ENCODE measurements at regions not wholly inside any gene's neighbourhood (a gene's known extent, or its start where the extent isn't known, plus 50 kb on each side); places are given as distances from the start of the nearest gene placed in this dataset.

GRCh38 chr10:78783753-78784152 is 285.0 kb upstream of the ZMIZ1 start:
- ChIA-PET CTCF (ENCODE audit: unreplicated experiment) (no interaction called here), POLR2A (no interaction called here)
- intact Hi-C loops (cut with micrococcal nuclease; ENCODE audit: unreplicated experiment), result no loop called here
- Histone ChIP-seq H4K20me1 (ENCODE audit: insufficient read depth, low read length) (no peaks in the 10 kb centered on the region), H3K4me2 (ENCODE audit: low read length) (no peak overlapping the region), H3K79me2 (ENCODE audit: insufficient read depth, low read depth, low read length) (no peaks in the 10 kb centered on the region), H3K4me1 (ENCODE audit: insufficient read depth, low read length, poor library complexity, severe bottlenecking) (no peaks in the 10 kb centered on the region), H3K9me3 (ENCODE audit: low read length) (no peaks in the 10 kb centered on the region), H3K4me3 (ENCODE audit: low read depth, low read length, poor library complexity, severe bottlenecking) (no peak overlapping the region), H3K9me2 (ENCODE audit: insufficient read depth, low read length) (no peaks in the 10 kb centered on the region), H3K36me3 (ENCODE audit: insufficient read depth, low read length) (no peaks in the 10 kb centered on the region), H3K27ac (ENCODE audit: low read depth, low read length, poor library complexity, severe bottlenecking) (no peak overlapping the region), H2AFZ (ENCODE audit: low read length) (no peak overlapping the region)
- DNase-seq (ENCODE audit: low spot score), result no peak
- no TSS peak for BruUV-seq (replicated peaks)
- TF ChIP-seq EZH2phosphoT487 (IDR thresholded peaks at IDR 0.05; ENCODE audit: borderline replicate concordance, low read depth, low read length) (no peak), CTCF (conservative IDR thresholded peaks at IDR 0.05; ENCODE audit: low read length) (no peak)

- POLR2A ChIA-PET, result no interaction called here
- no peak overlapping the region for H3K27ac ChIP-seq (ENCODE audit: low read depth, low read length, poor library complexity, severe bottlenecking)
- no peak for TF ChIP-seq EZH2phosphoT487 (IDR thresholded peaks at IDR 0.05; ENCODE audit: borderline replicate concordance, low read depth, low read length)
- no peak for TF ChIP-seq CTCF (conservative IDR thresholded peaks at IDR 0.05; ENCODE audit: low read length)
- no TSS peak for BruUV-seq (replicated peaks)
- H4K20me1 ChIP-seq (ENCODE audit: insufficient read depth, low read length), result no peaks in the 10 kb centered on the region
- no peaks in the 10 kb centered on the region for H3K79me2 ChIP-seq (ENCODE audit: insufficient read depth, low read depth, low read length)
- H2AFZ ChIP-seq (ENCODE audit: low read length), result no peak overlapping the region
- no peaks in the 10 kb centered on the region for H3K9me2 ChIP-seq (ENCODE audit: insufficient read depth, low read length)
- no peaks in the 10 kb centered on the region for H3K9me3 ChIP-seq (ENCODE audit: low read length)
- H3K4me2 ChIP-seq (ENCODE audit: low read length), result no peak overlapping the region
- H3K4me1 ChIP-seq (ENCODE audit: insufficient read depth, low read length, poor library complexity, severe bottlenecking), result no peaks in the 10 kb centered on the region
- no peak for DNase-seq (ENCODE audit: low spot score)
- intact Hi-C loops (cut with micrococcal nuclease; ENCODE audit: unreplicated experiment), result no loop called here
- H3K4me3 ChIP-seq (ENCODE audit: low read depth, low read length, poor library complexity, severe bottlenecking), result no peak overlapping the region
- CTCF ChIA-PET (ENCODE audit: unreplicated experiment), result no interaction called here
- H3K36me3 ChIP-seq (ENCODE audit: insufficient read depth, low read length), result no peaks in the 10 kb centered on the region
These were observed 284.2 kb upstream of the ZMIZ1 start for GRCh38 chr10:78784546-78784945.

GRCh38 chr10:78785066-78785465 is 283.7 kb upstream of the ZMIZ1 start:
- Histone ChIP-seq H3K4me3 (ENCODE audit: low read depth, low read length, poor library complexity, severe bottlenecking) (no peak overlapping the region), H3K9me2 (ENCODE audit: insufficient read depth, low read length) (no peaks in the 10 kb centered on the region), H3K79me2 (ENCODE audit: insufficient read depth, low read depth, low read length) (no peaks in the 10 kb centered on the region), H3K4me2 (ENCODE audit: low read length) (no peak overlapping the region), H4K20me1 (ENCODE audit: insufficient read depth, low read length) (no peaks in the 10 kb centered on the region), H3K36me3 (ENCODE audit: insufficient read depth, low read length) (no peaks in the 10 kb centered on the region), H3K4me1 (ENCODE audit: insufficient read depth, low read length, poor library complexity, severe bottlenecking) (no peaks in the 10 kb centered on the region), H2AFZ (ENCODE audit: low read length) (no peak overlapping the region), H3K9me3 (ENCODE audit: low read length) (no peaks in the 10 kb centered on the region), H3K27ac (ENCODE audit: low read depth, low read length, poor library complexity, severe bottlenecking) (no peak overlapping the region)
- intact Hi-C loops (cut with micrococcal nuclease; ENCODE audit: unreplicated experiment), result no loop called here
- TF ChIP-seq CTCF (conservative IDR thresholded peaks at IDR 0.05; ENCODE audit: low read length), result no peak
- no peak for TF ChIP-seq EZH2phosphoT487 (IDR thresholded peaks at IDR 0.05; ENCODE audit: borderline replicate concordance, low read depth, low read length)
- no TSS peak for BruUV-seq (replicated peaks)
- no peak for DNase-seq (ENCODE audit: low spot score)
- POLR2A ChIA-PET, result no interaction called here
- CTCF ChIA-PET (ENCODE audit: unreplicated experiment), result no interaction called here

Data from OCI-LY7 (cell line).